ENCODE measurements at regions not wholly inside any gene's neighbourhood (a gene's known extent, or its start where the extent isn't known, plus 50 kb on each side); places are given as distances from the start of the nearest gene placed in this dataset.

GRCh38 chr11:133776671-133777367, 68.5 kb downstream of the SPATA19 start:
- Mint-ChIP-seq H3K27me3 (peaks cover 33% of the 10 kb centered on the region), H3K27ac (no peak overlapping the region), H3K4me3 (no peak overlapping the region), H3K9me3 (no peaks in the 10 kb centered on the region), H3K4me1 (ENCODE audit: unreplicated experiment) (no peaks in the 10 kb centered on the region), H3K36me3 (no peaks in the 10 kb centered on the region)
- TF ChIP-seq CTCF (conservative IDR thresholded peaks at IDR 0.05): no peak
- DNase-seq (ENCODE audit: extremely low spot score, unreplicated experiment): no peak

GRCh38 chr11:133762538-133762937, 82.8 kb downstream of the SPATA19 start:
- TF ChIP-seq CTCF (conservative IDR thresholded peaks at IDR 0.05): no peak
- DNase-seq (ENCODE audit: extremely low spot score, unreplicated experiment): no peak
- H3K4me1 Mint-ChIP-seq (ENCODE audit: unreplicated experiment): no peaks in the 10 kb centered on the region
- H3K4me3 Mint-ChIP-seq: no peak overlapping the region
- no peaks in the 10 kb centered on the region for H3K27me3 Mint-ChIP-seq
- peaks cover 5% of the 10 kb centered on the region for H3K9me3 Mint-ChIP-seq
- H3K27ac Mint-ChIP-seq: no peak overlapping the region
- H3K36me3 Mint-ChIP-seq: no peaks in the 10 kb centered on the region

- Mint-ChIP-seq H3K27ac (no peak overlapping the region), H3K4me3 (no peak overlapping the region), H3K4me1 (ENCODE audit: unreplicated experiment) (peaks cover 5% of the 10 kb centered on the region), H3K36me3 (no peaks in the 10 kb centered on the region), H3K27me3 (peaks cover 4% of the 10 kb centered on the region), H3K9me3 (peaks cover 2% of the 10 kb centered on the region)
- no peak for DNase-seq (ENCODE audit: extremely low spot score, unreplicated experiment)
- no peak for TF ChIP-seq CTCF (conservative IDR thresholded peaks at IDR 0.05)
Observed at GRCh38 chr11:133753150-133753549, 92.2 kb downstream of the SPATA19 start.

GRCh38 chr11:133749841-133750240, 95.5 kb downstream of the SPATA19 start:
- H3K27ac Mint-ChIP-seq: no peak overlapping the region
- no peak overlapping the region for H3K4me3 Mint-ChIP-seq
- DNase-seq (ENCODE audit: extremely low spot score, unreplicated experiment): no peak

GRCh38 chr11:133747409-133747808, 97.9 kb downstream of the SPATA19 start:
- no peaks in the 10 kb centered on the region for H3K9me3 Mint-ChIP-seq
- H3K4me1 Mint-ChIP-seq (ENCODE audit: unreplicated experiment): peaks cover 10% of the 10 kb centered on the region
- no peaks in the 10 kb centered on the region for H3K36me3 Mint-ChIP-seq
- no peak overlapping the region for H3K4me3 Mint-ChIP-seq
- no peak for TF ChIP-seq CTCF (conservative IDR thresholded peaks at IDR 0.05)
- no peak for DNase-seq (ENCODE audit: extremely low spot score, unreplicated experiment)
- H3K27me3 Mint-ChIP-seq: peaks cover 14% of the 10 kb centered on the region
- H3K27ac Mint-ChIP-seq: no peak overlapping the region

More at GRCh38 chr11:133749841-133750240, 95.5 kb downstream of the SPATA19 start:
- Mint-ChIP-seq H3K27me3 (peaks cover 9% of the 10 kb centered on the region), H3K9me3 (no peaks in the 10 kb centered on the region), H3K36me3 (no peaks in the 10 kb centered on the region), H3K4me1 (ENCODE audit: unreplicated experiment) (peaks cover 10% of the 10 kb centered on the region)
- no peak for TF ChIP-seq CTCF (conservative IDR thresholded peaks at IDR 0.05)
